ENCODE measurements at regions not wholly inside any gene's neighbourhood (a gene's known extent, or its start where the extent isn't known, plus 50 kb on each side); places are given as distances from the start of the nearest gene placed in this dataset.
A peak's percentile ranks its signal among the peaks of the same experiment; 100 is the strongest.

- peak; percentile 20 for DNase-seq (ENCODE audit: low spot score)
Observed at GRCh38 chr3:124277144-124277890, 285.4 kb upstream of the ROPN1 start.

DNA sequence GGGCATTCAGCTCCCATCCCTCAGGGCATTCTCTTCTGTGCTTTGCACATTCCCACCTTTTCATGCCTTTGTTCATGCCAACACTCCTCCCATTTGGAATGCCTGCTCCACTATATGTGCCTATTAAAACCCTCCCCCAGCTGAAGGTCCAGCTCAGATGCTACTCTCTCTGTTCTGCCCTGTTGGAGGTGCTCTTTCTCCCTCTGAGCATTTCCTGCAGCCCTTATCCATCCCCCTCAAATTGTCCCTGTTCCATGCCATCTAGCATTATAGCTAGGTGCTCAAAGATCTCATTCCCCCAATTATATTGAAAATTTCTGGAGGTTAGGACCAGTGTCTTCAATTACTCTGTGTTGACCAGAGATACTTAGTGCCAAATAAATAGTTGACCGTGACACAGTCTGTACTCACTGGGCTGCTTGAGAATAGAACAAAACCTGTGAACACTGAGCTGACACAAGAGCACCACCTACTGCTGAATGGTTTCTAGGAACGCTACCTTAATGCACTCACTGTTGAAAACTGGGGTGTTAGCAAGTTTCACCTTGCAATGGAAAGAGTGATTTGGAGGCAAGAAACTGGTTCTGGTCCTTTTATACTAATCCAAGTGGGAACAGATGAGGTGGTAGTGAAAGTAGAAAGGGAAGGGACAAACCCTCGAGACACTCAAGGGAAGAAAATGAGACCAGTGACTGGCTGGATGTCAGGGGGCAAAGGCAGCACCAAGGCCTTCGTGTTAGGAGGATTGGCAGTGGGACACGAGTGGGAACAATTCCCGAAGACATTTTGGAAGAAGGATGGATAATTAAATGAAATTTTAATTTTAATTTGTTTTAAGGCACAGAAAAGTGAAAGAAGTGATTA is 289.8 kb upstream of the ROPN1 start:
- DNase-seq (ENCODE audit: low spot score): peak; percentile 42

DNA sequence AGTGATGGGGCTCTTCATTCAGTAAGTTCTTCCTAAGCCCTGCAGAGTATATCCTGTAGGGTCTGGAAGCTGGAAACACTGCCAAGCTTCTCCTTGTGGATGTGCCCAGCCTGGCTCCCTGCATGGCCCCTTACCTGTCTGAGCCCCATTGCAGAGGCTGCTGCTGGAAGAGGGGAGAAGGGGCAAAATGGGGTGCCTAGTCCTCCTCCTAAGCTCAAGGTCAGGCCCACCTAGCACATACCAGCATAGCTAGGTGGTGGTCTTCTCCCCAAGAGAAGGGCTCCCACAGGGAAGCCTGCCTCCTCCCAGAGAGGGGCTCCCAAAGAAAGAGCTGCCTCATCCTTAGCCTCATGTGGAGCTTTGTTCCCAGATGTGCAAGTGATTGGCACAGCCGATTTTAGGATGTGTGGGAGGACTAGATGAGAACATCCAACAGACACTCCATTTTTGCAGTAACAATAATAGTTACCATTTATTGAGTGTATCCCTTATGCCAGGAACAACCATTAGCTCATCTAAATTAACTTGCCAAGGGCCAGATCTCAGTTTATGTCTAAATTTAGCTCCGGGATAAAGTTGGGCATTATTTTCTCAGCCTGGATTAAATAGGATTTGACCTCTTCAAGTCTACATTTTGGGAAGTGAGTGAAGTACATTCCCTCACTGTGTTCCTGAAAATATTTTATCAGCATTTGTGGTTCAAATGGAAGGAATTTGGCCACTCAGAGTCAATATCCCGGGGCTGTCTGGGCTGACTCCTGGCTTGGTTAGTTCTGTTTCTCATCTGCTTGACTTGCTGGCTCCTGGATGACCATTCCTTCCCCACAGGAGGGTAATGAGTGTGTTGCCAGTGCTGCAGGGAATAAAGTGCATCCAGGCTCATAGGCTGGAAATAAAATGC is 291.1 kb upstream of the ROPN1 start:
- no peak for DNase-seq (ENCODE audit: low spot score)

- no peak for DNase-seq (ENCODE audit: low spot score)
Observed at GRCh38 chr3:124283652-124284023, 291.7 kb upstream of the ROPN1 start.

DNA sequence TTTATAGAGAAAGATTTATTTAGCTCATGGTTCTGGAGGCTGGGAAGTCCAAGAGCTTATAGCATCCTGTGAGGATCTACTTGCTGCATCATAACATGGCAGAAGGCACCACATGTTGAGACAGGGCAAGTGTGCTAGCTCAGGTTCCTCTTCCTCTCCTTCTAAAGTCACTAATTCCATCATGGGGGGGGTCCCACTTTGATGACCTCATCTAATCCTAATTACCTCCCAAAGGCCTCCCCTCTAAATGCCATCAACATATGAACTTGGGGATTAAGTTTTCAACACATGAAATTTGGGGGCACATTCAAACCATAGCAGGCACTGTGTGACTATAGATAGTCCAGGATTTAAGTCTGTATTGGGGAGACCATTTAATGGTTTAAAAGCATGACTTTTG is 297.1 kb upstream of the ROPN1 start:
- DNase-seq (ENCODE audit: low spot score): no peak

DNA sequence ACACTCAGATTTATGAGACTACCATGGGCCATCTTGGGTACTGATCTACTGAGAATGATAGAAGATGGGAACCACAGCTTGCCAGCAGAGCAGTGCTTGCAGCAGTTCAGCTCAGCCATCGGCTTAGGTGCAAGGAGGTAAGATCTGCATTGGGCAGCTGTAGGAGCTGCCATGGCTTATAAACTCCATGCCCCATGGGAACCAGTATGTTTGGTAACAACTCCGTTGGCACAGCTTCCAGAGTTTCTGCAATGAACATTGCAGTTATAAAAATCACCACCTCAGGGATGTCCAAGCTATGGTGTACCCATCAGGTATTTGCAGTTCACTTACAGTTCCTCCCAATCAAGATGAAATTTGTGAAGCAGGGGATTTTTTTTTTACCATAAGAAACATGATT is 299.1 kb upstream of the ROPN1 start:
- no peak for DNase-seq (ENCODE audit: low spot score)

GRCh38 chr3:124292329-124292728 is 300.4 kb upstream of the ROPN1 start:
- no peak for DNase-seq (ENCODE audit: low spot score)

DNA sequence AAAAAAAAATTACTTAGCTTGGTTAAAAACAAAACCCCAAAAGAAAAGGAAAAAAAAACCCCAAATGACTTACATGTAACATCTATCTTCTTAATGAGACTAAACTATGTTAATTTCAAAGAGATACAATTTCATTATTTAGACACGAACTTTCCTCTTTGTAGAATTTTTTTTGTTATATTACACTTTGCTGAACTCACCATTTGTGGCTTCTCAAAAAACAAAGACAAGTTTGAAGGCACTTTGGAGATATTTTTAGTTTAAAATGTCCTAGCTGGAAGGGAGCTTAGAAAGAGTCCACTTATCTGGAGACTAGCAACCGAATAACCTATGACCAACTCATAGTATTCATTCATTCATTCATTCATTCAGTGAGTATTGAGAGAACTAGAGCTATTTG is 301.7 kb upstream of the ROPN1 start:
- no peak for DNase-seq (ENCODE audit: low spot score)

DNA sequence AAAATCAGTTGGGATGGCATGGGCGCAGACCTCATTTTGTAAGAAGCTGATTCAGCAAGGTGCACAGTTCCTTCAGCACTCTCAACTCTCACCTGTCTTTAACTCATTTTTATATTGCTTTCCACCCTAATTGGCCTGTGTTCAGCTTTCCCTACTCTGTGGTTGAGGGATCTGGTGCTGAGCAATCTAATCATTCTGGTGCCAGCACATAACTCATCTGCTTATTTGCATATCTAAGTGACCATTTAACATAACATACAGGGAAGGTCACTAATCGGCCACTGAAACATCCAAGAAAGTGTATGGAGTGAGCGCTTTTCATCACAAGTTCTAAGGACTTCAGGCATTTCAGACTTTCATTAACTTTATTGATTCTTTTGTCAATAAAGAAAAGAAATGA is 303.4 kb upstream of the ROPN1 start:
- no peak for DNase-seq (ENCODE audit: low spot score)

GRCh38 chr3:124296406-124296805 is 304.5 kb upstream of the ROPN1 start:
- no peak for DNase-seq (ENCODE audit: low spot score)

- no peak for DNase-seq (ENCODE audit: low spot score)
Observed at GRCh38 chr3:124297062-124297980, 305.4 kb upstream of the ROPN1 start.

DNA sequence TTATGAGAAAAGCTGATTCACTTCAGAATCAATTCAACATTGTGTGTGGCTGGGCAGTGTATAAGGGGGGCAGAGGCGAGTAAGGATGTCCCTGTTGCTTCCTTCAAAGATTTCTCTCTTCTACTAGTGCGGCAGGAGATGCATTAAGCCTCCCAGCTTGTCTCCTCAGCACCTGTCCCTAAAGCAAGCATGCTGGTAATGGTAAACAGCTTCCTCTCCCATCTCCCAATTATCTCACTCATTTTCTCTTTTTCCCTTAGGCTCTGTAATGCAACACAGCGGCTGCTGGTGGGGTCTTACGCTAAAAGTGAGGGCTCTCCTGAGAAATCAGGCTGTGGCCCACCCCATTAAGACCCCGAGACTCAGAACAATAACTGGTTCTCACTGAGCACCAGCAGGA is 306.4 kb upstream of the ROPN1 start:
- peak; percentile 18 for DNase-seq (ENCODE audit: low spot score)

- DNase-seq (ENCODE audit: low spot score): no peak
Observed at GRCh38 chr3:124298951-124299350, 307.0 kb upstream of the ROPN1 start.

DNA sequence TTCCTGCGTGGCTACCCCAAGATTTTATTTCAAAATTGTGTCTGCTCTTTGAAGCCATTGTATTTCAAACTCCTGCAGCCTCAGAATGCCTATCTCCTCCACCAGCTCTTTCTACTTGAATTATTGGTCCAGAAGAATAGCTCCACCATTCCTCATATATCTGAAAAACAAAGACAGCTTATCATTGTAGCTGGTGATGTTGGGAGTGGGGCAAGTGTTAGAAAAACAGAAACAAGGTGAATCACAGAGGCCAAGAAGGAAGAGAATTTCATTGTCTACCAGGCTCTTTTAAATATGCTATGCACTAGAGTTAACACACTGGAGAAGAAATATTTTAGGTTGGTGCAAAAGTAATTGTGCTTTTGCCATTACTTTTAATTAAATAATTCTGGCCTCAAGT is 307.9 kb upstream of the ROPN1 start:
- DNase-seq (ENCODE audit: low spot score): no peak

- no peak for DNase-seq (ENCODE audit: low spot score)
Observed at GRCh38 chr3:124300416-124300815, 308.5 kb upstream of the ROPN1 start.

GRCh38 chr3:124303305-124303910 is 311.5 kb upstream of the ROPN1 start:
- DNase-seq (ENCODE audit: low spot score): no peak

GRCh38 chr3:124306665-124307064 is 314.7 kb upstream of the ROPN1 start:
- DNase-seq (ENCODE audit: low spot score): no peak

DNA sequence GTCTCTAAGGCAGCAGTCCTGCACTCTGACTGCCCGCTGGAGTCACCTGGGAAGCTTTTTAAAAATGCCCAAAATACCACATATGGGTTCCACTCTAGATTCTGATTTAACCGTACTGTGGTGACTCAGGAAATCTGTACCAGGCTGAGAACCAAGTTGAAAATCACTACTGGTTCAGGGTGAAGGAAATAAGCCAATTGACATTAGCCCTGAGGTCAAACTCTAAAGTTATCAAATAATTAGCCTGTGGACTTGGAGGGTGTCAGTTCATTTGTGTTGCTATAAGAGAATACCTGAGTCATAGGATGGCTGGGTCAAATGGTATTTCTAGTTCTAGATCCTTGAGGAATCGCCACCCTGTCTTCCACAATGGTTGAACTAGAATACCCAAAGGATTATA is 321.7 kb upstream of the ROPN1 start:
- no peak for DNase-seq (ENCODE audit: low spot score)

GRCh38 chr3:124315215-124316033 is 323.5 kb upstream of the ROPN1 start:
- no peak for DNase-seq (ENCODE audit: low spot score)

DNA sequence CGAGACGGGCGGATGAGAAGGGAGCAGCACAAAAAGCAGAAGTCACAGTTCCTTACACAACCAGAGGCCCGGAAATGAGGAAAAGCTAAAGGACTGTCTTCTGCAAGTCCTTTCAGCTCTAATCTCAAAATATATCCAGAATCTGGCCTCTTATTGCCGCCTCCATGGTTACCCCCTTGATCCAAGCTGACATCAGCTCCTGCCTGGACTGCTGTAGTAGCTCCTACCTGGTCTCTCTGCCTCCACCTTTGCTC is 324.0 kb upstream of the ROPN1 start:
- no peak for DNase-seq (ENCODE audit: low spot score)
